B cell (primary cell): ENCODE measurements at regions not wholly inside any gene's neighbourhood (a gene's known extent, or its start where the extent isn't known, plus 50 kb on each side); places are given as distances from the start of the nearest gene placed in this dataset.

Source experiments
- EZH2 ChIP-seq: IDR thresholded peaks from 2 replicates; pipeline ENCODE4 v1.6.1; 2012; ENCODE audit warnings: borderline replicate concordance, low read depth, mild to moderate bottlenecking, moderate library complexity, low read length; ENCODE audit not compliant: insufficient read depth, poor library complexity, severe bottlenecking
- TF ChIP-seq, protein P1 (sequence below): fragments of 200-600 bp; IDR thresholded peaks from one replicate; pipeline ENCODE4 v1.8.0; 2022; ENCODE audit warnings: antibody characterized with exemption, mild to moderate bottlenecking

DNA sequence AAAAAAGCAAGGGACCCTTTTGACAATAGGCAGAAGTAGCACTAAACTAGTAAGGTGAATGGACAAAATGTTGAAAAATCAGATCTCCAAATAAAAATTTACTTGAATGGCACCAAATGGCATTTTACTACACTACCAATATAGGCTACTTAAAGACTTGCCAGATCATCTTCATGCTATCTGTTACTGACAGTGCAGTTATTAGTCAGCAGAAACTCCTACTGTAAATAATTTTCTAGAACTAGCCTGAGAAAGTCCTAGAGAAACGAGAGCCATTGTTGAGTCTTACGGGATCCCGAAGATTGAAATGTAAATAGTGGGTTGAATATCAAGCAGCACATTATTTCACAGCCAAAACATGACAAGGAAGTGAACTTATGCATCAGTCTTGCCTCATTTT lies 350.3 kb downstream of the SEC23A start:
- TF ChIP-seq, protein P1, sequence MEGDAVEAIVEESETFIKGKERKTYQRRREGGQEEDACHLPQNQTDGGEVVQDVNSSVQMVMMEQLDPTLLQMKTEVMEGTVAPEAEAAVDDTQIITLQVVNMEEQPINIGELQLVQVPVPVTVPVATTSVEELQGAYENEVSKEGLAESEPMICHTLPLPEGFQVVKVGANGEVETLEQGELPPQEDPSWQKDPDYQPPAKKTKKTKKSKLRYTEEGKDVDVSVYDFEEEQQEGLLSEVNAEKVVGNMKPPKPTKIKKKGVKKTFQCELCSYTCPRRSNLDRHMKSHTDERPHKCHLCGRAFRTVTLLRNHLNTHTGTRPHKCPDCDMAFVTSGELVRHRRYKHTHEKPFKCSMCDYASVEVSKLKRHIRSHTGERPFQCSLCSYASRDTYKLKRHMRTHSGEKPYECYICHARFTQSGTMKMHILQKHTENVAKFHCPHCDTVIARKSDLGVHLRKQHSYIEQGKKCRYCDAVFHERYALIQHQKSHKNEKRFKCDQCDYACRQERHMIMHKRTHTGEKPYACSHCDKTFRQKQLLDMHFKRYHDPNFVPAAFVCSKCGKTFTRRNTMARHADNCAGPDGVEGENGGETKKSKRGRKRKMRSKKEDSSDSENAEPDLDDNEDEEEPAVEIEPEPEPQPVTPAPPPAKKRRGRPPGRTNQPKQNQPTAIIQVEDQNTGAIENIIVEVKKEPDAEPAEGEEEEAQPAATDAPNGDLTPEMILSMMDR: no peak
- no peak for TF ChIP-seq EZH2
